ENCODE measurements at regions not wholly inside any gene's neighbourhood (a gene's known extent, or its start where the extent isn't known, plus 50 kb on each side); places are given as distances from the start of the nearest gene placed in this dataset.

DNA sequence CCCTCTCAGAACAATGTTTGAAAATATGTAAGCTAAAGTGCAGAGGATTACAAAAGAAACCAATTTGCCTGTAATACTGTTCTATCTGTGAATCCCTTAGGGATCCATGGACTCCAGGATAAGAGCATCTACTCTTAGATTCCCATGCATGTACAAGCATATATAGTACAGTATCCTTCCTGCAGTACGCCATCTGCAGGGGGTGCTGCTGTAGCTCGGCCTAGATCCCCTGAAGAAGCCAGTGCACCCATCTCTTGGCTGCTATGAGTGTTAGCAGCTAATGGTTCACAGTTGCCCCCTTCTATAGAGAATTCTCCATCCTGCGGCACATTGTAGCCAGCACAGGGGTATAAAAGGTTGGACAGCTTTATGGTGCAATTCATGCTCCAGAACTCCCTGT, 61.8 kb upstream of the SLC30A5 start:
- no peaks in the 10 kb centered on the region for H4K20me1 ChIP-seq (replicated peaks; ENCODE audit: control insufficient read depth, insufficient read depth, low read length)
- POLR2A ChIA-PET, result no interaction called here
- no peak overlapping the region for H2AFZ ChIP-seq (ENCODE audit: low read depth, low read length)
- FAIRE-seq (peak; percentile 26), DNase-seq (ENCODE audit: extremely low read depth in 1 of 4, low spot score in 3 of 4) (peak in 1 of 4 experiments; percentile 21), ATAC-seq (peak; percentile 90)
- no peaks in the 10 kb centered on the region for H3K79me2 ChIP-seq (ENCODE audit: control insufficient read depth, insufficient read depth, low read length)
- no TSS peak for BruUV-seq (replicated peaks)
- 25% methylated on average over 3 of the region's 3 CpGs for WGBS (ENCODE audit: insufficient coverage, low coverage, missing lambda C conversion rate)
- H3K36me3 ChIP-seq (ENCODE audit: control insufficient read depth, insufficient read depth, low read length), result no peaks in the 10 kb centered on the region
- H3K27me3 ChIP-seq (ENCODE audit: control insufficient read depth in 2 of 2, insufficient read depth in 2 of 2, low read length in 2 of 2), result no peaks in the 10 kb centered on the region
- H3K27ac ChIP-seq (ENCODE audit: extremely low read depth, low read depth, low read length), result no peak overlapping the region
- H3K4me2 ChIP-seq (ENCODE audit: insufficient read depth, low read length), result no peak overlapping the region
- CTCF ChIA-PET (ENCODE audit: low intra/inter-chr PET ratio), result no interaction called here
- intact Hi-C loops (cut with micrococcal nuclease), result no loop called here
- in situ Hi-C loops (cut with MboI), result no loop called here
- no peaks in the 10 kb centered on the region for H3K9me1 ChIP-seq (ENCODE audit: control insufficient read depth, insufficient read depth, low read length)
- peaks cover 0 to 2% of the 10 kb centered on the region in 2 experiments; a peak in 1 of 5 replicates for H3K4me1 ChIP-seq (replicated peaks in 1 of 2; ENCODE audit: control insufficient read depth in 2 of 2, insufficient read depth in 2 of 2, low read length in 2 of 2)
- no peaks in the 10 kb centered on the region for H3K9me3 ChIP-seq (replicated peaks; ENCODE audit: control insufficient read depth, insufficient read depth, low read depth, low read length)
- H3K4me3 ChIP-seq, result no peak overlapping the region
- H3K9ac ChIP-seq (ENCODE audit: insufficient read depth in 1 of 2, low read depth in 2 of 2, low read length in 2 of 2), result no peak overlapping the region
- TF ChIP-seq PCBP2 (IDR thresholded peaks at IDR 0.05; ENCODE audit: low read depth, low read length, poor library complexity, severe bottlenecking), result no peak
- TF ChIP-seq, protein P1, sequence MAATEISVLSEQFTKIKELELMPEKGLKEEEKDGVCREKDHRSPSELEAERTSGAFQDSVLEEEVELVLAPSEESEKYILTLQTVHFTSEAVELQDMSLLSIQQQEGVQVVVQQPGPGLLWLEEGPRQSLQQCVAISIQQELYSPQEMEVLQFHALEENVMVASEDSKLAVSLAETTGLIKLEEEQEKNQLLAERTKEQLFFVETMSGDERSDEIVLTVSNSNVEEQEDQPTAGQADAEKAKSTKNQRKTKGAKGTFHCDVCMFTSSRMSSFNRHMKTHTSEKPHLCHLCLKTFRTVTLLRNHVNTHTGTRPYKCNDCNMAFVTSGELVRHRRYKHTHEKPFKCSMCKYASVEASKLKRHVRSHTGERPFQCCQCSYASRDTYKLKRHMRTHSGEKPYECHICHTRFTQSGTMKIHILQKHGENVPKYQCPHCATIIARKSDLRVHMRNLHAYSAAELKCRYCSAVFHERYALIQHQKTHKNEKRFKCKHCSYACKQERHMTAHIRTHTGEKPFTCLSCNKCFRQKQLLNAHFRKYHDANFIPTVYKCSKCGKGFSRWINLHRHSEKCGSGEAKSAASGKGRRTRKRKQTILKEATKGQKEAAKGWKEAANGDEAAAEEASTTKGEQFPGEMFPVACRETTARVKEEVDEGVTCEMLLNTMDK (IDR thresholded peaks at IDR 0.05; ENCODE audit: borderline replicate concordance, insufficient read depth, low read depth, low read length, poor library complexity, severe bottlenecking), result peak; percentile 8
- TF ChIP-seq, protein P2, sequence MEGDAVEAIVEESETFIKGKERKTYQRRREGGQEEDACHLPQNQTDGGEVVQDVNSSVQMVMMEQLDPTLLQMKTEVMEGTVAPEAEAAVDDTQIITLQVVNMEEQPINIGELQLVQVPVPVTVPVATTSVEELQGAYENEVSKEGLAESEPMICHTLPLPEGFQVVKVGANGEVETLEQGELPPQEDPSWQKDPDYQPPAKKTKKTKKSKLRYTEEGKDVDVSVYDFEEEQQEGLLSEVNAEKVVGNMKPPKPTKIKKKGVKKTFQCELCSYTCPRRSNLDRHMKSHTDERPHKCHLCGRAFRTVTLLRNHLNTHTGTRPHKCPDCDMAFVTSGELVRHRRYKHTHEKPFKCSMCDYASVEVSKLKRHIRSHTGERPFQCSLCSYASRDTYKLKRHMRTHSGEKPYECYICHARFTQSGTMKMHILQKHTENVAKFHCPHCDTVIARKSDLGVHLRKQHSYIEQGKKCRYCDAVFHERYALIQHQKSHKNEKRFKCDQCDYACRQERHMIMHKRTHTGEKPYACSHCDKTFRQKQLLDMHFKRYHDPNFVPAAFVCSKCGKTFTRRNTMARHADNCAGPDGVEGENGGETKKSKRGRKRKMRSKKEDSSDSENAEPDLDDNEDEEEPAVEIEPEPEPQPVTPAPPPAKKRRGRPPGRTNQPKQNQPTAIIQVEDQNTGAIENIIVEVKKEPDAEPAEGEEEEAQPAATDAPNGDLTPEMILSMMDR (IDR thresholded peaks at IDR 0.05 in 2 of 3, conservative IDR thresholded peaks at IDR 0.05 in 1 of 3; ENCODE audit: insufficient read depth in 2 of 3, low read depth in 1 of 3, low read length in 3 of 3), result peak; percentile 36 to 53 (median 50)
- peak in 1 of 2 experiments; percentile 51; a peak in 2 of 4 replicates for TF ChIP-seq RAD21 (CRISPR knock-in tag; conservative IDR thresholded peaks at IDR 0.05 in 1 of 2, IDR thresholded peaks at IDR 0.05 in 1 of 2)
- TF ChIP-seq FOS (IDR thresholded peaks at IDR 0.05; ENCODE audit: extremely low read depth, insufficient read length), result no peak
- 0 out of 2 replicates have a peak, but pooled peaks have one; percentile 21 for TF ChIP-seq SMC3 (conservative IDR thresholded peaks at IDR 0.05; ENCODE audit: insufficient read depth, low read depth, low read length)

All from K562 (cell line).